ENCODE measurements at regions not wholly inside any gene's neighbourhood (a gene's known extent, or its start where the extent isn't known, plus 50 kb on each side); places are given as distances from the start of the nearest gene placed in this dataset.
A peak's percentile ranks its signal among the peaks of the same experiment; 100 is the strongest.

GRCh38 chr9:115746496-115746895 is 407.1 kb upstream of the PAPPA start:
- Histone ChIP-seq H2AK5ac (ENCODE audit: low read length) (no peak overlapping the region), H2BK5ac (ENCODE audit: low read length) (no peak overlapping the region), H2BK120ac (ENCODE audit: low read depth, low read length) (no peak overlapping the region), H3K79me1 (ENCODE audit: low read length) (no peaks in the 10 kb centered on the region), H3K23ac (ENCODE audit: low read length) (no peak overlapping the region), H3K56ac (ENCODE audit: low read length) (no peak overlapping the region), H3K27ac (ENCODE audit: low read depth, low read length) (no peak overlapping the region), H3K4me3 (ENCODE audit: low read length) (no peak overlapping the region), H3K36me3 (ENCODE audit: control insufficient read depth, insufficient read depth, low read length) (no peaks in the 10 kb centered on the region), H2BK15ac (replicated peaks; ENCODE audit: low read depth) (no peak overlapping the region), H3K4me1 (ENCODE audit: control insufficient read depth, low read depth, low read length) (no peaks in the 10 kb centered on the region), H3K9ac (ENCODE audit: low read length) (no peak overlapping the region), H3K4ac (ENCODE audit: low read depth, low read length) (no peak overlapping the region), H3K27me3 (ENCODE audit: insufficient read depth, low read length, poor library complexity) (no peaks in the 10 kb centered on the region), H4K8ac (ENCODE audit: low read depth, low read length) (no peak overlapping the region), H3K4me2 (ENCODE audit: low read length) (no peak overlapping the region), H4K5ac (ENCODE audit: low read length) (no peak overlapping the region), H3K18ac (ENCODE audit: low read length) (no peak overlapping the region), H3K79me2 (ENCODE audit: control insufficient read depth, insufficient read depth, low read length) (no peaks in the 10 kb centered on the region)
- WGBS (ENCODE audit: extremely low coverage, insufficient coverage, low lambda C conversion rate), result no CpG with 5 or more reads among the region's 6 CpGs
- no peak for DNase-seq

GRCh38 chr9:115747731-115748130 is 405.9 kb upstream of the PAPPA start:
- Histone ChIP-seq H2AK5ac (ENCODE audit: low read length) (no peak overlapping the region), H4K8ac (ENCODE audit: low read depth, low read length) (no peak overlapping the region), H3K36me3 (ENCODE audit: control insufficient read depth, insufficient read depth, low read length) (no peaks in the 10 kb centered on the region), H3K56ac (ENCODE audit: low read length) (no peak overlapping the region), H3K9ac (ENCODE audit: low read length) (no peak overlapping the region), H4K5ac (ENCODE audit: low read length) (no peak overlapping the region), H3K4ac (ENCODE audit: low read depth, low read length) (no peak overlapping the region), H2BK120ac (ENCODE audit: low read depth, low read length) (no peak overlapping the region), H3K4me2 (ENCODE audit: low read length) (no peak overlapping the region), H2BK5ac (ENCODE audit: low read length) (no peak overlapping the region), H3K18ac (ENCODE audit: low read length) (no peak overlapping the region), H2BK15ac (replicated peaks; ENCODE audit: low read depth) (no peak overlapping the region), H3K79me2 (ENCODE audit: control insufficient read depth, insufficient read depth, low read length) (no peaks in the 10 kb centered on the region), H3K4me1 (ENCODE audit: control insufficient read depth, low read depth, low read length) (no peaks in the 10 kb centered on the region), H3K4me3 (ENCODE audit: low read length) (no peak overlapping the region), H3K27me3 (ENCODE audit: insufficient read depth, low read length, poor library complexity) (no peaks in the 10 kb centered on the region), H3K79me1 (ENCODE audit: low read length) (no peaks in the 10 kb centered on the region), H3K27ac (ENCODE audit: low read depth, low read length) (no peak overlapping the region), H3K23ac (ENCODE audit: low read length) (no peak overlapping the region)
- WGBS (ENCODE audit: extremely low coverage, insufficient coverage, low lambda C conversion rate), result no CpG with 5 or more reads among the region's 1 CpG
- DNase-seq, result no peak

- H2BK5ac ChIP-seq (ENCODE audit: low read length), result no peak overlapping the region
- no peak for DNase-seq
- H2AK5ac ChIP-seq (ENCODE audit: low read length), result no peak overlapping the region
These were observed 396.9 kb upstream of the PAPPA start for GRCh38 chr9:115756736-115757135.

GRCh38 chr9:115757461-115757860 is 396.1 kb upstream of the PAPPA start:
- Histone ChIP-seq H3K27me3 (ENCODE audit: insufficient read depth, low read length, poor library complexity) (no peaks in the 10 kb centered on the region), H2BK15ac (replicated peaks; ENCODE audit: low read depth) (no peak overlapping the region), H4K8ac (ENCODE audit: low read depth, low read length) (no peak overlapping the region), H3K79me1 (ENCODE audit: low read length) (no peaks in the 10 kb centered on the region), H3K27ac (ENCODE audit: low read depth, low read length) (no peak overlapping the region), H3K56ac (ENCODE audit: low read length) (no peak overlapping the region), H3K4me3 (ENCODE audit: low read length) (no peak overlapping the region), H2BK5ac (ENCODE audit: low read length) (no peak overlapping the region), H4K5ac (ENCODE audit: low read length) (no peak overlapping the region), H3K23ac (ENCODE audit: low read length) (no peak overlapping the region), H3K4ac (ENCODE audit: low read depth, low read length) (no peak overlapping the region), H2BK120ac (ENCODE audit: low read depth, low read length) (no peak overlapping the region), H3K36me3 (ENCODE audit: control insufficient read depth, insufficient read depth, low read length) (no peaks in the 10 kb centered on the region), H3K79me2 (ENCODE audit: control insufficient read depth, insufficient read depth, low read length) (no peaks in the 10 kb centered on the region), H3K4me2 (ENCODE audit: low read length) (no peak overlapping the region), H3K18ac (ENCODE audit: low read length) (no peak overlapping the region), H3K4me1 (ENCODE audit: control insufficient read depth, low read depth, low read length) (no peaks in the 10 kb centered on the region), H2AK5ac (ENCODE audit: low read length) (no peak overlapping the region), H3K9ac (ENCODE audit: low read length) (no peak overlapping the region)
- WGBS (ENCODE audit: extremely low coverage, insufficient coverage, low lambda C conversion rate), result no CpG with 5 or more reads among the region's 2 CpGs
- no peak for DNase-seq

More at GRCh38 chr9:115756736-115757135, 396.9 kb upstream of the PAPPA start:
- no peaks in the 10 kb centered on the region for H3K27me3 ChIP-seq (ENCODE audit: insufficient read depth, low read length, poor library complexity)
- no peak overlapping the region for H3K4me3 ChIP-seq (ENCODE audit: low read length)
- H4K5ac ChIP-seq (ENCODE audit: low read length), result no peak overlapping the region
- H3K23ac ChIP-seq (ENCODE audit: low read length), result no peak overlapping the region
- H4K8ac ChIP-seq (ENCODE audit: low read depth, low read length), result no peak overlapping the region
- H2BK15ac ChIP-seq (replicated peaks; ENCODE audit: low read depth), result no peak overlapping the region
- H3K79me2 ChIP-seq (ENCODE audit: control insufficient read depth, insufficient read depth, low read length), result no peaks in the 10 kb centered on the region
- H3K4me2 ChIP-seq (ENCODE audit: low read length), result no peak overlapping the region
- H3K79me1 ChIP-seq (ENCODE audit: low read length), result no peaks in the 10 kb centered on the region
- H3K9ac ChIP-seq (ENCODE audit: low read length), result no peak overlapping the region
- no peaks in the 10 kb centered on the region for H3K36me3 ChIP-seq (ENCODE audit: control insufficient read depth, insufficient read depth, low read length)
- H3K56ac ChIP-seq (ENCODE audit: low read length), result no peak overlapping the region
- H3K4ac ChIP-seq (ENCODE audit: low read depth, low read length), result no peak overlapping the region
- H3K4me1 ChIP-seq (ENCODE audit: control insufficient read depth, low read depth, low read length), result no peaks in the 10 kb centered on the region
- H3K18ac ChIP-seq (ENCODE audit: low read length), result no peak overlapping the region
- H3K27ac ChIP-seq (ENCODE audit: low read depth, low read length), result no peak overlapping the region
- no peak overlapping the region for H2BK120ac ChIP-seq (ENCODE audit: low read depth, low read length)

- H3K18ac ChIP-seq (ENCODE audit: low read length), result no peak overlapping the region
- H4K8ac ChIP-seq (ENCODE audit: low read depth, low read length), result no peak overlapping the region
- WGBS (ENCODE audit: extremely low coverage, insufficient coverage, low lambda C conversion rate), result no CpG with 5 or more reads among the region's 3 CpGs
These were observed 395.1 kb upstream of the PAPPA start for GRCh38 chr9:115758441-115758840.

GRCh38 chr9:115759426-115759825 is 394.2 kb upstream of the PAPPA start:
- Histone ChIP-seq H3K79me1 (ENCODE audit: low read length) (no peaks in the 10 kb centered on the region), H3K27ac (ENCODE audit: low read depth, low read length) (no peak overlapping the region), H3K4me1 (ENCODE audit: control insufficient read depth, low read depth, low read length) (no peaks in the 10 kb centered on the region), H2BK5ac (ENCODE audit: low read length) (no peak overlapping the region), H4K5ac (ENCODE audit: low read length) (no peak overlapping the region), H2BK120ac (ENCODE audit: low read depth, low read length) (no peak overlapping the region), H3K27me3 (ENCODE audit: insufficient read depth, low read length, poor library complexity) (no peaks in the 10 kb centered on the region), H3K36me3 (ENCODE audit: control insufficient read depth, insufficient read depth, low read length) (no peaks in the 10 kb centered on the region), H4K8ac (ENCODE audit: low read depth, low read length) (no peak overlapping the region), H3K4me3 (ENCODE audit: low read length) (no peak overlapping the region), H3K9ac (ENCODE audit: low read length) (no peak overlapping the region), H3K18ac (ENCODE audit: low read length) (no peak overlapping the region), H3K4me2 (ENCODE audit: low read length) (no peak overlapping the region), H3K56ac (ENCODE audit: low read length) (no peak overlapping the region), H2BK15ac (replicated peaks; ENCODE audit: low read depth) (no peak overlapping the region), H3K4ac (ENCODE audit: low read depth, low read length) (no peak overlapping the region), H2AK5ac (ENCODE audit: low read length) (no peak overlapping the region), H3K79me2 (ENCODE audit: control insufficient read depth, insufficient read depth, low read length) (no peaks in the 10 kb centered on the region), H3K23ac (ENCODE audit: low read length) (no peak overlapping the region)
- no peak for DNase-seq
- no CpG with 5 or more reads among the region's 4 CpGs for WGBS (ENCODE audit: extremely low coverage, insufficient coverage, low lambda C conversion rate)

More at GRCh38 chr9:115758441-115758840, 395.1 kb upstream of the PAPPA start:
- H3K23ac ChIP-seq (ENCODE audit: low read length), result no peak overlapping the region
- H2BK15ac ChIP-seq (replicated peaks; ENCODE audit: low read depth), result no peak overlapping the region
- no peaks in the 10 kb centered on the region for H3K79me2 ChIP-seq (ENCODE audit: control insufficient read depth, insufficient read depth, low read length)
- H3K56ac ChIP-seq (ENCODE audit: low read length), result no peak overlapping the region
- no peak overlapping the region for H3K4me2 ChIP-seq (ENCODE audit: low read length)
- no peaks in the 10 kb centered on the region for H3K27me3 ChIP-seq (ENCODE audit: insufficient read depth, low read length, poor library complexity)
- H4K5ac ChIP-seq (ENCODE audit: low read length), result no peak overlapping the region
- no peak overlapping the region for H2BK5ac ChIP-seq (ENCODE audit: low read length)
- no peak overlapping the region for H3K27ac ChIP-seq (ENCODE audit: low read depth, low read length)
- H3K9ac ChIP-seq (ENCODE audit: low read length), result no peak overlapping the region
- no peaks in the 10 kb centered on the region for H3K79me1 ChIP-seq (ENCODE audit: low read length)
- no peaks in the 10 kb centered on the region for H3K36me3 ChIP-seq (ENCODE audit: control insufficient read depth, insufficient read depth, low read length)
- H2AK5ac ChIP-seq (ENCODE audit: low read length), result no peak overlapping the region
- no peak overlapping the region for H2BK120ac ChIP-seq (ENCODE audit: low read depth, low read length)
- no peak overlapping the region for H3K4ac ChIP-seq (ENCODE audit: low read depth, low read length)
- peak; percentile 21 for DNase-seq
- no peaks in the 10 kb centered on the region for H3K4me1 ChIP-seq (ENCODE audit: control insufficient read depth, low read depth, low read length)
- no peak overlapping the region for H3K4me3 ChIP-seq (ENCODE audit: low read length)
